ENCODE measurements at regions not wholly inside any gene's neighbourhood (a gene's known extent, or its start where the extent isn't known, plus 50 kb on each side); places are given as distances from the start of the nearest gene placed in this dataset.

- DNase-seq = no peak
Observed at GRCh38 chr1:201589186-201589585, 50.3 kb downstream of the NAV1 start.

DNA sequence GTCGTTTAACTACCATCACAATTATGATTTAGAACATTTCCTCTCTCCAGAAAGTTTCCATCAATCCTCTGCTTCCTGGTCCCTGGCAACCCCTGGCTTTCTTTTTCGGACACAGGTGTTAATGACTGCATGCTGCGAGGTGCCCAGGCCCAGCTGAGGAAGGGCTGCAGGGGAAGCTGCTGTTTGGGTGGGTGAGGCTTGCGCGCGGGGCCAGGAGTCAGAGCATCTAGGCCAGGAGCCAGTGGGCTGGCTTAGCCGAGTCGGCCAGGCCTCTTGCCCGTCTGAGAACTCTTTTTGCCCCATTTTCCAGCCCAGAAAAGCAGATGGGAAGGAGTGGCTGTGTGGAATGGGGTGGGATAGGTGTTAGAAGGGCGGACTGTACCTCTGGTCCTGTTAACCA is 51.5 kb downstream of the NAV1 start:
- DNase-seq = no peak

- no peak for DNase-seq
Observed at GRCh38 chr1:201591348-201591747, 52.4 kb downstream of the NAV1 start.

DNA sequence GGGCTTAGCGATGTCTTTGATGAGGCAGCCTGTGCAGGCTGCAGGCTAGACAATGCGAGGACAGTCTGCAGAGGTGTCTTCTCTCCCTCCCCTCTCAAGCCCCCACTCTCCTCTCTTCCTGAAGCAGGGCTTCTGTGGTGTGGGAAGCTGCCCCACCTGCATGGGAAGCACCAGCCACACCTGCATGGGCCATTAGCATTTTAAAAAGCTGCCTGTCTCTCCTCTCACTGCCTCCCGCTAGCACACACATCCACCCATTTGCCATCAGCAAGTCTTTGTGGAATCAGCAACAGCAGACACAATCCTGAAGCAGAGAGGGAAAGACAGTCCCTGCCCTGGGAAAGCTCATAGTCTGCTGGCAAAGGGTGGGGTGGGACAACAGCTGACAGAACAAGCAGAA is 53.1 kb downstream of the NAV1 start:
- DNase-seq = no peak

DNA sequence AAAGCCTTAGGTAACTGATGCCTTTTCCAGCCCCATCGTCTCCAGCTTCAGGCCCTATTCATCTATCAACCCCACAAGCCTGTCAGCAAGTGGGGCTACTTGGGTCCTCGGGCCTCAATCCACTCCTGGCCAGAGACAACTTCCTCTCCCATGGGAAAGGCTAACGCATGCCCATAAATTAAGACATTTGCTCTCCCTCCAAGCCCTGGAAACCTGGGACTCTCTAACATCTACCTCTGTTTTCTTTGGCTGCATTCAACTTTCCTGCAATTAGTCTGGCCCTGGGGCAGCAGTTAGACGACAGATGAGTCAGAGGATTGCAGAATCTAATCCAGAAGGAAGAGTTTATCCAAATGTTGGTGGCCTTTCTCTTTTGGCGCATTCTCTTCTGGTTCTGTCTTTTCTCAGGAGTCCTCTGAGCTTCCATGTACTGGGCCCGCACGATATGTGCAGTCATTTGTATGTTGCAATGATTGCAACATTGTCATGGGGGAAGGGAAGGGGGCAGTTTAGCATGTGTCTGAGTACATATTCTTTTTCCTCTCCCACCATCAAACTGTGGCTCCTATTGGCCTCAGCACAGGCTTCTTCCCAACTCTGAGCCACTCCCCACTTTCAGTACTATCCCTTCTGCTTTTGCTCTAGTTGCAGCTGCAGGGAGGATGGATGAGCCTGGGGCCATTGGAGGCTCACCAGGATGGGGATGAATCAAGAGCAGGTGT is 54.4 kb downstream of the NAV1 start:
- no peak for DNase-seq

DNA sequence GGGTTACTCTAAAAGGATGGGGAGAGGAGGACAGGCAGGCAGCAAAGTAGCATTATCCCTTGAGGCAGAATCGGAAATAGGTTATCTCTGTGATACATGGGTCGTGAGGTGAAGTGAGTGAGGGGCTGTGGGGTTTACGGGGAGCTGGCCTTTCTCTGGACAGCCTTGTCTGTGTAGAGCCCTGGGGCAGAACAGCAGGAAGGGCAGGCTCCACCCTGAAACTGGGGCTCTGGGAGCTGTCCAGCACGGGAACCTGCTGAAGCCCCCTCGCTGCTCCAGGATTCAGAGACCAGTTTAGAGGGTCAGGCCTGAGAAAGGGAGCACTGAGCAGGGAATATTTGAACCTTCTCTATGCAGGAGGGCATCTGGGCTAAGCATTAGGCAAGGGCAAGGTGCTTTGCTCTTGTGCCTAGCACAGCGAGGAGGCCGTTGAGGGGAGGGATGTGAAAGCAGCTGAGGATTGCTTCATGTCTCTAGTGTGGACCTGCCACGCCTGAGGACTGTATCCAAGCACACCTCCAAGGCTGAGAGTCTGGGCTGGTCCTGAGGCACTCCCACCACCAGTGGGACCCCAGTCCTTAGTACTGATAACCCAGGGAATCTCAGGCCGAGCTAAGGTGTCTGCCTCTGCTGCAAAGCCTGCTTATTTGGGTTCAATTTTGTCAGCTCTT is 55.8 kb downstream of the NAV1 start:
- DNase-seq = no peak

GRCh38 chr1:201595381-201595780 is 56.5 kb downstream of the NAV1 start:
- no peak for DNase-seq

DNA sequence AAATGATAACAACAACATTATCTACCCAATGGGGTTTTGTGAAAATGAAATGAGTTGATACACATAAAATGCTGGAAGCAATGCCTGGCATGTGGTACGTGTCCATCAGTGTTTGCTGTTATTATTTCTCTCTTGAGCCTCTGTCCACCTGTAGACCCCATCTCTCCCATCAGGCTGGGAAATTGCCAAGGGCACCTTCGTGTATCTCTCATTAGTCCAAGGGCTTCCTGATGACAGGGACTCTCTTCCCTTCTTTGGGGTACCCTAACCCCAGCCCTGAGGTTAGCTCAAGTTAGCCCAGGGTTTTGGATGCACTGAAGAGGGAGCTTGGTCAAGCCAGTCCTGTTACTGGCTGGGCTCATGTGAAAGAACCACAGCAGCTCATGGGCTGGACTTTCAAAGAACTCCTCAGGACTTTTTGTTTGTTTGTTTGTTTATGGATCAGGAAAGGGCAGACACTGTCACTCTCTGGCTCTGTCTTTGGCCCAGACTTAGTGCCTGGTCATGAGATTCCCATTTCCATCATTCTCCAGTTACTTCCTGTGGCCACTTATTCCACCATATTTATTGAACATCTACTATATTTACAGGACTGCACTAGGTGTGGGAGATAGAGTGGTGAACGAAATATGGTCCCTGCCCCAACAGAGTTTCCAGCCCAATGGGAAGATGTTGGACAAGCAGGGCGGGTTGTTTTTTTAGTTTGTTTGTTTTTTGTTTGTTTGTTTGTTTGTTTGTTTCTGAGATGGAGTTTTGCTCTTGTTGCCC is 57.4 kb downstream of the NAV1 start:
- DNase-seq = no peak

- DNase-seq = no peak
Observed at GRCh38 chr1:201597551-201598230, 58.8 kb downstream of the NAV1 start.

DNA sequence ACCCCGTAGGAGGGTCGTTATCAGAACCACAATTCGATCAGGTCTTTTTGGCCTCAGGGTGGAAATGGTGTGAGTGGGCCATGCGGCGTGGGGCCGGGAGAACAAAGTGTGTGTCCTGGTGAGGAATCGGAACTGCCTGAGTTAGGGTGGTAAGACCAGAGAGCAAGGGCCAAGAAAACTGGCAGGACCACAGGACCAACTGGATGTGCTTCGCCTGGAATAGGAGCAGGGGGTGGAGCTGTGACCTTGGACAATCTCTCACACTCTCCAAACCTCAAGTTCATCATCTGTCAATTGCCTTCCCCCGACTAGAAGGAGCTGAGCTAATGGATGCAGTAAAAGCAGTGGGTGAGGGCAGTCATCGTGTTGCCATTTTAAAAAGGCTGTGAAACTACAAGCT is 59.5 kb downstream of the NAV1 start:
- no peak for DNase-seq

DNA sequence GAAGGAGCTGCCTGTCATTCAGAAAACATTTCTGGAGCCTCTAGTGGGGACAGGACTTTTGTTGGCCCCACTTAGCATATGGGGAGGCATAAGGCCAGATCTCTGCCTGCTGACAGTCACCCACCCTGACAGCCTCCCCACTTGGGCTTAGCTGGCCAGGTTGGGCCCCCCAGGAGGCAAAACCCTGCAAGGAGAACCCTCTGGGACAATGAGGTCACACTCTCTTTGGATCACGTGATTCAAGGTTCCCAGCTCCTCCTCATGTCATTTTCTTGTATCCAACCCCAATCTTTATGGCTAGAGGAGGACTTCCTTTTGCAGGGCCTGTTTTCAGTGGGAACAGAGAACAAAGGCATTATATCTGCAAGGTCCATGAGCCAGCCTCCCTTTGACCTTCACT is 60.0 kb downstream of the NAV1 start:
- DNase-seq = no peak

DNA sequence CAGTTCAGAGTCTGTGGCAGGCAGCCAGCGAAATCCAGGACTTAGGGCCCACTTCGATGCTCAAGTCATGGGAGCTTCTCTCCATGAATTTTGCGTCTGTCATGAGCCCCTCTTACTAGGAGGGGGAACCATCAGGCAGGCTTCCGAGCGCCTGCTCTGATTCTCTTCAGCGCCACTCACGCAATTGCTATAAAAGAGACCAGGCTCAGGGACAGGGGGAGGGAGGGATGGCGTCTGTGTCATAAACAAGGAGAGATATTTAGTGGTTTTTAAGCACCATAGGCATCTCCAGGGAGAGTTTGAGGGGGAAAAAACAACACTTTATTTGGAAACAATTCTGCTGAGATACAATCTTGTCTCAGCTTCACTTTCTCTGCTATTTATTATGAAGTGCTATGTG is 60.6 kb downstream of the NAV1 start:
- DNase-seq = no peak

- DNase-seq = no peak
Observed at GRCh38 chr1:201602413-201603265, 63.7 kb downstream of the NAV1 start.

GRCh38 chr1:201603613-201604232 is 64.8 kb downstream of the NAV1 start:
- no peak for DNase-seq

DNA sequence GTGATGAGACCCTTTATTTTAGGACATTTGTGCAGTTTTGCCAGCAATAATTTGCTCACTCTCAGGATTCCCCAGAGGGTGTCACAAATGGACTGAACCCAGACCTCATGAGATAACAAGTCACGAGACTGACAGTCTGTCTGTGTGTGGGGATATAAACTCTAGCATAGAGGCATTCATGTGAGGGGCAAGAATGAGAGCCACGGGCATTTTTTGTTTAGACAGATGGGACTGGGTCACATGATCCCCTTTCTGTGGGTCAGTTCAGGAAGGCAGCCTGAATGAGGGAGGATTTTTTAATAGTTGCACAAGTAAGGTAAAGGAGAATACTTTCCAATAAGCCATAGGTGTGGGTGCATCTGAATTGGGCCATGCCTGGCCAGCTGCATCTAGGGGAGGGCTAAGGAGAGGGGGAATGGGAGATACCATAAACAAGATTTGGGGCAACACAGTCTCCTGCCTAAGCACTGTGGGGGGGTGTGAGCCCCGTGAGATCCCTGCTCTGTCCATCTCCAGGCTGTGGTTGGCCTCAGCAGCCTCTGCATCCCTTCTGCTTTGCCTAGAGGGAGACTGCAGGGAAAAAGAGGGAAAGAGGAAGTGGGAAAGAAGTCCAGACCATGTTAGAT is 66.6 kb downstream of the NAV1 start:
- DNase-seq = no peak

- DNase-seq = no peak
Observed at GRCh38 chr1:201606096-201606495, 67.2 kb downstream of the NAV1 start.

DNA sequence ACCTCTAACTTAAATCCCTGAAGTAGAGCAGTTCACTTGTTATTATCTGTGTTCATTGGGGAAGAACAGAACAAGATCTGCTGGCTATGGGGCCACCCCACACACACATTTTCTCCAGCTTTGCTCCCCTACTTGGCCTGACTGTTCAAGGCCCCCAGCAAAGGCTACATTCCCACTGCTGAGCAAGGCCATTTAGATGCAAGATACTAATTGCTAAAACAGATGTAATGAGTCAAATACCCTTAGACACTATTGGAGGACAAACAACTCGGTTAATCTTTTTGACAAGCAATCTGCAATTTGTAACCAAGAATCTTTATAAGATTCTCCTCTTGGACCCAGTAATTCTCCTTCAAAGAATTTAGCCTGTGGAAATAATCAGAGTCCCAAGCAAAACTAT is 67.7 kb downstream of the NAV1 start:
- no peak for DNase-seq

GRCh38 chr1:201608635-201609395 is 69.9 kb downstream of the NAV1 start:
- DNase-seq = no peak

DNA sequence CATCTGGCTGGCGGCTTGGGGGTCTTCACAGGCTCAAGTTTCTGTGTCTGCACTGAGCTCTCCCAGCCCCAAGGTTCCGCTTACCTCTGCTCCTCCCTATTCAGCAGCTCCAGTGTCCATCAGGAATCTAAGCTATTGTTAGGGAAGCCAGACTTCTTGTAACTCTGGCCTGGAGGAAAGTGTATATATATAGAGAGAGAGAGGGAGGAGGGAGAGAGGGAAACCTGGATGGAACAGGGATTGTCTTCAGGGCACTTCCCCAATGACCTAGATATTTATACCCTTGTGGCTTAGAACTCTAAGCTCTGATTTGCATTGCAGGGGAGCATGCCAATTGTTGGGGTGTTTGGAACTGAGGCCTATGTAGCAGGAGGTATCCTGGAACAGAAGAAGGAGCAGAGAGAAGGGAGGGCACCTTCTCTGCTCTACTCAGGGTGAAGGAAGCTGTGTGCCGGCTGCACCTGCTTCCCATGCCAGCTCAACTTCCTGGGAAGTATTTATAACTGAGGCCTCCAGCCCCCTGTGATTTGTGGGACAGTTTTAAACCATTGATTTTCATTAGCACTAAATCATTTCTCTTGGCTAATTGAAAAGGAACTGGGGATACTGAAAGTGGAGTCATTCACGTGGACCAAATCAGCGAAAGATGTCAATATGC is 70.9 kb downstream of the NAV1 start:
- no peak for DNase-seq

DNA sequence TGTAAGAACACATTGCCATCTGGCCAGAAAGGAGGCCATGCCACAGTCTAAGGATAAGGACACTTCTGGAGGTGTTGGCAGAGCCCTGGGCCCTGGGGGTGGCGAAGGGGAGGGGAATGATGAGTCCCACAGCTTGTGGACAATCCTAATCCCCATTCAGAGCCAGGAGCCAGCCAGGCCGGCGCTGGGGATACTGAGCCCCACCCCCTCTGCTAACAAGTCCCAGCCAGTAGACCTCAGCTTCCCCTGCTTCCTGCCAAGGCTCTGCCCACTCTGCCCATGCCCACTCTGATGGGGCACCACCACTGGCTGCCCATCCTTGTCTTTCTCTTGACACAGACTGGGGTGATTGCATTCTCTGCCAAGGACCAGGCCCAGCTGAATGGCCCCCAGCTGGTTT is 71.9 kb downstream of the NAV1 start:
- DNase-seq = no peak
